ENCODE measurements at regions not wholly inside any gene's neighbourhood (a gene's known extent, or its start where the extent isn't known, plus 50 kb on each side); places are given as distances from the start of the nearest gene placed in this dataset.
"Not testable (repeated sequence)": the region's sequence is repeated elsewhere in the genome, so short reads cannot be mapped to it uniquely, and the experiment has no call there.

DNA sequence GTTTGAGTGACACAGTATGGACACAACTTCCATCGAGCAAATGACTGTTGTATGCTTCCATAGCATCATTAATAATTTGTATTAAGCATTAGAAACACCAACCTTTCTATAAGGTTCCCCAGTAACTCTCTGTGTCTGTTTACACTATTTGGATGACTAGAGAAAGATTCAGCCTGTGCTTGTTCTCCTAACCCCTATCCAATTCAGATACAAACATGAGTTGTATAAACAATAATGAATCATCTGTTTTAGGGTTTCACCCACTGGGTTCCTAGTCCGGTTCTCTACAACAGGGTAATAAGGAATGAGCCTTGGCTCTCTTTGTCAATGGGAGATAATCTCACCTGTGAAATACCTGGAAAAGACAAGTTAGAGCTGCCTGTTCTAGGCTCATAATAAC, 894.1 kb upstream of the PIK3C3 start:
- DNase-seq (ENCODE audit: low spot score in 2 of 2), result no peak
- Histone ChIP-seq H3K27me3 (no peaks in the 10 kb centered on the region), H3K36me3 (no peaks in the 10 kb centered on the region), H3K4me3 (no peak overlapping the region), H3K9me3 (no peaks in the 10 kb centered on the region), H3K4me1 (no peaks in the 10 kb centered on the region), H3K27ac (no peak overlapping the region)
- no peak for TF ChIP-seq POLR2AphosphoS5 (IDR thresholded peaks at IDR 0.05)
- intact Hi-C loops (cut with DNase I; ENCODE audit: low total_unique reads), result no loop called here

DNA sequence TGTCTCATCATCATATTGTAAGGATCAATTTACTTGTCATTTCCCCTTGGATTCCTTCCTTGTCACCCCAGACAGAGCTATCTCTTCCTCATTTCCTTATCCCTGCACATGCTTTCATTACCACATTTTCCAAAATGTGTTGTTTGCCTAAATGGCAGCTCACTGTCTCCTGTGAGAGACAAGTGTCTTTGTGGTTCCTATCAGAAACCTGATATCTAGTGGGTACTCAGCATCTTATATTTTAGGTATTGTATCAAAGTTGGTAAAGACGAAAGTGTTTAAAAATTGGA, 896.0 kb upstream of the PIK3C3 start:
- H3K36me3 ChIP-seq, result no peaks in the 10 kb centered on the region
- intact Hi-C loops (cut with DNase I; ENCODE audit: low total_unique reads), result no loop called here
- H3K4me3 ChIP-seq, result no peak overlapping the region
- no peaks in the 10 kb centered on the region for H3K27me3 ChIP-seq
- no peaks in the 10 kb centered on the region for H3K4me1 ChIP-seq
- no peak for DNase-seq (ENCODE audit: low spot score in 2 of 2)
- no peak overlapping the region for H3K27ac ChIP-seq
- TF ChIP-seq POLR2A (IDR thresholded peaks at IDR 0.05) (no peak), POLR2AphosphoS5 (IDR thresholded peaks at IDR 0.05) (no peak)
- TF ChIP-seq, protein P1, sequence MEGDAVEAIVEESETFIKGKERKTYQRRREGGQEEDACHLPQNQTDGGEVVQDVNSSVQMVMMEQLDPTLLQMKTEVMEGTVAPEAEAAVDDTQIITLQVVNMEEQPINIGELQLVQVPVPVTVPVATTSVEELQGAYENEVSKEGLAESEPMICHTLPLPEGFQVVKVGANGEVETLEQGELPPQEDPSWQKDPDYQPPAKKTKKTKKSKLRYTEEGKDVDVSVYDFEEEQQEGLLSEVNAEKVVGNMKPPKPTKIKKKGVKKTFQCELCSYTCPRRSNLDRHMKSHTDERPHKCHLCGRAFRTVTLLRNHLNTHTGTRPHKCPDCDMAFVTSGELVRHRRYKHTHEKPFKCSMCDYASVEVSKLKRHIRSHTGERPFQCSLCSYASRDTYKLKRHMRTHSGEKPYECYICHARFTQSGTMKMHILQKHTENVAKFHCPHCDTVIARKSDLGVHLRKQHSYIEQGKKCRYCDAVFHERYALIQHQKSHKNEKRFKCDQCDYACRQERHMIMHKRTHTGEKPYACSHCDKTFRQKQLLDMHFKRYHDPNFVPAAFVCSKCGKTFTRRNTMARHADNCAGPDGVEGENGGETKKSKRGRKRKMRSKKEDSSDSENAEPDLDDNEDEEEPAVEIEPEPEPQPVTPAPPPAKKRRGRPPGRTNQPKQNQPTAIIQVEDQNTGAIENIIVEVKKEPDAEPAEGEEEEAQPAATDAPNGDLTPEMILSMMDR (IDR thresholded peaks at IDR 0.05), result no peak
- H3K9me3 ChIP-seq, result no peaks in the 10 kb centered on the region

DNA sequence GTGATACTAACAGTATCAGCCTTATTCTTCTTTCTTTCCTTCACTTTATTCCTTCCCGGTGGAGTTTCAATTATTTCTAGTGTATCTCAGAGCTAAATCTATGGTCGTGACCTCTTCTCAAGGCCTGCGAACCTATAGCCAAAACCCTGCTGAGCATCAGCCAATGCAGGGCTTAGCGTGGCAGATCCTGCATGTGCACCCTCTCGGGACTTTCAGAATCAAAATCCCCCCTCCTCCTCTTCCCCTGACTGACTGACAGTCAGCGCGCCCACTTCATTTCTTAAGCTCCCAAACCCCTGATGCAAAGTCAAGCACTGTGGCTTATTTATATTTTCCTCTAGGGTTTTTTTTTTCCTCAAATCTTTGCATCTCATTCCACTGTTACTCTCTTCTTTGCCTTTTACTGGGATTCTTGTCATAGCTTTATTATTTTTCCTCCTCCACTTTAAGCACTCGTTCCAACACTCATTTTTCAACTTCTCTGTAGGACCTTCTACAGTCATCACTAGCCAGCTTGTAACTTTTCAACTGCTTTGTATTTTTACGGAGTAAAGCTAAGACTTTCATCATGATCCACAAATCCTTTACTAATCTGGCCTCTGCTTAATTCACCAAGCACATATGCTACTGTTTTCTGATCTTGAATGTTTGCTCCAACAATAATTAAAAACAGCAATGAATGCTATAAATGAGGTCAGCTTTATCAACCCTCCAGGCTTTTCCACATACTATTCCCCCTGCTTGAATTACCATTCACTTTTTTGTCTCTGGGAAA, 896.5 kb upstream of the PIK3C3 start:
- Histone ChIP-seq H3K4me1 (no peaks in the 10 kb centered on the region), H3K9me3 (no peaks in the 10 kb centered on the region), H3K36me3 (no peaks in the 10 kb centered on the region), H3K27ac (no peak overlapping the region), H3K4me3 (no peak overlapping the region), H3K27me3 (no peaks in the 10 kb centered on the region)
- no peak for DNase-seq (ENCODE audit: low spot score in 2 of 2)
- intact Hi-C loops (cut with DNase I; ENCODE audit: low total_unique reads), result no loop called here
- no peak for TF ChIP-seq POLR2A (IDR thresholded peaks at IDR 0.05)
- TF ChIP-seq, protein P1 (IDR thresholded peaks at IDR 0.05), result no peak
- no peak for TF ChIP-seq POLR2AphosphoS5 (IDR thresholded peaks at IDR 0.05)

DNA sequence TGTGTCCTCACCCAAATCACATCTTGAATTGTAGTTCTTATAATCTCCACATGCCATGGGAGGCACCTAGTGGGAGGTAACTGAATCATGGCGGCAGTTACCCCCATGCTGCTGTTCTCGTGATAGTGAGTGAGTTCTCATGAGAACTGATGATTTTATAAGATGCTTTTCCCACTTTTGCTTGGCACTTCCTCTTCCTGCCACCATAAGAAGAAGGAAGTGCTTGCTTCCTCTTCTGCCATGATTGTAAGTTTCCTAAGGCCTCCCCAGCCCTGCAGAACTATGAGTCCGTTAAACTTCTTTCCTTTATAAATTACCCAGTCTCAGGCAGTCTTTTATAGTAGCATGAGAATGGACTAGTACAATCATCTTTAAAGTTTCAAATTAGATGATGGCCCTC, 902.4 kb upstream of the PIK3C3 start:
- H3K4me3 ChIP-seq, result no peak overlapping the region
- DNase-seq (ENCODE audit: low spot score in 2 of 2), result no peak
- intact Hi-C loops (cut with DNase I; ENCODE audit: low total_unique reads), result no loop called here
- no peaks in the 10 kb centered on the region for H3K27me3 ChIP-seq
- H3K9me3 ChIP-seq, result no peaks in the 10 kb centered on the region
- no peaks in the 10 kb centered on the region for H3K36me3 ChIP-seq
- H3K27ac ChIP-seq, result no peak overlapping the region
- no peaks in the 10 kb centered on the region for H3K4me1 ChIP-seq
- no peak for TF ChIP-seq POLR2AphosphoS5 (IDR thresholded peaks at IDR 0.05)
- TF ChIP-seq POLR2A (IDR thresholded peaks at IDR 0.05), result no peak
- TF ChIP-seq, protein P1 (IDR thresholded peaks at IDR 0.05), result no peak

DNA sequence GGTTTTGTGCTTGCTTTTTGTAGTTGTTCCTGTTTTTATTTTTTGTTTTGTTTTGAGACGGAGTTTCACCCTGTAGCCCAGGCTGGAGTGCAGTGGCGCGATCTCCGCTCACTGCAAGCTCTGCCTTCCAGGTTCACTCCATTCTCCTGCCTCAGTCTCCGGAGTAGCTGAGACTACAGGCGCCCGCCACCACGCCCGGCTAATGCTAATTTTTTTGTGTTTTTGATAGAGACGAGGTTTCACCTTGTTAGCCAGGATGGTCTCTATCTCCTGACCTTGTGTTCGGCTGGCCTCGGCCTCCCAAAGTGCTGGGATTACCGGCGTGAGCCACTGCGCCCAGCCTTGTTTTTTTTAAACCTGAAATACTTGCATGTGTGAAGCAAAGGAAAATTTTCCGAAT, 908.8 kb upstream of the PIK3C3 start:
- H3K36me3 ChIP-seq; H3K4me1 ChIP-seq; H3K27ac ChIP-seq; H3K9me3 ChIP-seq; intact Hi-C loops (cut with DNase I; ENCODE audit: low total_unique reads); H3K4me3 ChIP-seq; H3K27me3 ChIP-seq; DNase-seq (ENCODE audit: low spot score in 2 of 2): not testable (repeated sequence)

DNA sequence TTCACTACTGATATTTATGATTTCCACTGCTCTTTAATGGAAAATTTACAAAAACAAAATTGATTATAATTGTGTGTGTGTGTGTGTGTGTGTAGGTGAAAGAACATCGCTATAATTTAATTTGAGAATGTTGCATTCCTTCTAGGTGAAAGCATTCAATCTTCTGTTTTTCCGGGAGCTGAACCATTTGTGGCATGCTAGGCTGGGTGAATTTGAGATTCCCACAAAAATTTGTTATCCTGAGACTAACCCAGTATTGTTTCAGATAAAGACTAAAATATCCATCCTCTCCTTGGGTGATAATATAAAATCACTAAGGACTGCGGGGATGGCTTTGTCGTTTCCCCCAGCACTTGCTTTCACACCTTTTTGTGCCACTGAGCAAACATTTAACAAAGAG, 911.2 kb upstream of the PIK3C3 start:
- no peaks in the 10 kb centered on the region for H3K9me3 ChIP-seq
- H3K36me3 ChIP-seq, result no peaks in the 10 kb centered on the region
- intact Hi-C loops (cut with DNase I; ENCODE audit: low total_unique reads), result no loop called here
- H3K4me1 ChIP-seq, result no peaks in the 10 kb centered on the region
- TF ChIP-seq POLR2AphosphoS5 (IDR thresholded peaks at IDR 0.05) (no peak), POLR2A (IDR thresholded peaks at IDR 0.05) (no peak)
- TF ChIP-seq, protein P1 (IDR thresholded peaks at IDR 0.05), result no peak
- DNase-seq (ENCODE audit: low spot score in 2 of 2), result no peak
- no peak overlapping the region for H3K27ac ChIP-seq
- H3K27me3 ChIP-seq, result no peaks in the 10 kb centered on the region
- H3K4me3 ChIP-seq, result no peak overlapping the region
